GM11168 (cell line): ENCODE measurements at regions not wholly inside any gene's neighbourhood (a gene's known extent, or its start where the extent isn't known, plus 50 kb on each side); places are given as distances from the start of the nearest gene placed in this dataset.
"Not testable (repeated sequence)": the region's sequence is repeated elsewhere in the genome, so short reads cannot be mapped to it uniquely, and the experiment has no call there.

Source experiments
- in situ Hi-C: fragments of 300-500 bp; cut with MboI; formaldehyde crosslinking; loops from one replicate; pipeline ENCODE4 v1.12.0; 2022; ENCODE audit warnings: low sequenced_read_pairs; ENCODE audit not compliant: unreplicated experiment

DNA sequence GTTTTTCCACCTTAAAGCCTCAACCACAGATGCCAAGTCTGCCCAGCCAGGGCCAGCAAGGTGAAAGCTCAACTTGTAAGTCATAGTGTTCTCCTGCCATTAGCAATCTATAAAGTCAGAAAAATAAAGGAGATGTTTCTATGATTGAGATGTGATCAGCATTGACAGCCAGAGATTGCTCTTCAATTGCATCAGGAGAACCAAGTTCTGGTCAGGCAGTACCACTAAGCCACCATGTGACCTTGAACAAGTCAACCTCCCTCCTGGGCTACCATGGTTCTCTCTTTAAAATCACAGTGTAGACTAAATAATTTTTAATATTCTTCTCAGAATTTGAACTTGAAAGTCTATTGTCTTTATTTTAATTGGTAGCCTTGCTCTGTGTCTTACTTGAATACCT, 220.3 kb upstream of the HES1 start:
- in situ Hi-C loops = no loop called here

GRCh38 chr3:193917158-193917557, 218.8 kb upstream of the HES1 start:
- in situ Hi-C loops = no loop called here

DNA sequence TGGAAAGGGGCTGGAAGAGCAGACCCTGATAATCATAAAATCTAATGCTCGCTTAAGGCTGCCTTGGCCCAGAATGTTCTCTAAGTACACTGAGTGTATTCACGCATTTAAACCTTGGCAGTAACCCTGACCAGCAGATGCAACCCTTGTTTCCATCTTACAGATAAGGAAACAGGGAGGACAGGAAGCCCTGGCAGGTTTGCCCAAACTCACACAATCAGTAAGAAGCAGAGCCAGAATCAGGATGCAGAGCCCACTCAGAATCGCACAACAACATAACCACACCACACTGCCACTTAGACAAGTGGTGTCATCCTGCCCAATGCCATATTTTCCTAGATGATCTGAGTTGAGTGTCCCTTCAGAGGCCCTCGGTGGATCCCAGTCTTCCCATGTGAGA, 214.5 kb upstream of the HES1 start:
- in situ Hi-C loops = no loop called here

DNA sequence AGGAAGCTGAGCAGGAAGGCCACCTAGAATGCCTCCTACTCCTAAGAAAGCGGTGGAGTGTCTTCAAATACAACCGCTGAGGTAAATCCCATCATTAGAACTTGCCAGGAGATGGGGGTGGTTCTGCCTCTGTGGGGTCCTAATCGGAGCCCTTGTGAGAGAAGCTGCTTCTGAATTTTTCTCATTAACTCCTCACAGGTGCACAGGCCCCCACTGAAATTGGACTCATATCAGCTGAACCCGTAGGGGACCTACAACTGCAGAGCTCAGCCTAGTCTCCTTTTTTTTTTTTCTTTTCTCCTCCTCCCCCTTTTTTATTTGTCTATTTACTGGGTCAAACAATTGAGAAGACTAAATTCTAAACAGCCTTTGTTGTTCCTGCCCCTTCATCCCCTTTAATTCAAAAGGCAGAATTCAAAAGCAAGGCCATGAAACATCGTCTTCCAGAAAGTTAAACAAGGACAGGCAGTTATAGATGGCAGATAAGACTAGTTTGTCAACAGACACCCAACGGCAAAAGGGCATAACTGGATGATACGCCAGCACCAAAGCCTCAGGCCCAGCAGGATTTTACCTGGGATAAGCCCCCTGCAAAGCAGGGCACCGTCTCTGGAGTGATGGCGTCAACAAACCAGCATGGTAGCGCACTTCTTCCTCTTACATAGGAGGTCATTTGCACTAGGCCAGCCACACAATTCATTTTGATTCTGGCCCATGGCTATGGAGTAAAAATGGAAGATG, 213.7 kb upstream of the HES1 start:
- in situ Hi-C loops = no loop called here

DNA sequence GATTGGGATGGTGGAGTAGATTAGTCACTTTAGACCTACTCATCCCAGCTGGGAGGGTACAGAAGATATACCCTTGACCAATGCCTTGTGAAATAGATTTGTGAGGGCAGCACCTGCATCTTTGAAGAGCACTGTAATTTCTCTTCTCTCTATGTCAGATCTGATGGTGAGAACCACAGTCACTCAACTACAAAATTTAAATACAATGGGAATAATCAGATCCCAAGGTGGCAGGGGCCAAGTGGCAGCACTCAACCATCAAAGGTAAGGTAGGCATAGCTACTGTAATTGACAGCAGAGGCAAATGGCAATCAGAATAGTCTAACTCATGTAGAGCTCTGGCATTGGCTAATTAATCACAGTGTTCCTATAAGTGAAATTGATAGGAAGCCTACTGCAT, 212.0 kb upstream of the HES1 start:
- in situ Hi-C loops = not testable (repeated sequence)

- in situ Hi-C loops = not testable (repeated sequence)
Measured at GRCh38 chr3:193926071-193926470, 209.9 kb upstream of the HES1 start.

GRCh38 chr3:193927413-193928206, 208.3 kb upstream of the HES1 start:
- in situ Hi-C loops = not testable (repeated sequence)

- in situ Hi-C loops = no loop called here
Measured at GRCh38 chr3:193928354-193929209, 207.4 kb upstream of the HES1 start.

- in situ Hi-C loops = no loop called here
Measured at GRCh38 chr3:193929373-193929772, 206.6 kb upstream of the HES1 start.

DNA sequence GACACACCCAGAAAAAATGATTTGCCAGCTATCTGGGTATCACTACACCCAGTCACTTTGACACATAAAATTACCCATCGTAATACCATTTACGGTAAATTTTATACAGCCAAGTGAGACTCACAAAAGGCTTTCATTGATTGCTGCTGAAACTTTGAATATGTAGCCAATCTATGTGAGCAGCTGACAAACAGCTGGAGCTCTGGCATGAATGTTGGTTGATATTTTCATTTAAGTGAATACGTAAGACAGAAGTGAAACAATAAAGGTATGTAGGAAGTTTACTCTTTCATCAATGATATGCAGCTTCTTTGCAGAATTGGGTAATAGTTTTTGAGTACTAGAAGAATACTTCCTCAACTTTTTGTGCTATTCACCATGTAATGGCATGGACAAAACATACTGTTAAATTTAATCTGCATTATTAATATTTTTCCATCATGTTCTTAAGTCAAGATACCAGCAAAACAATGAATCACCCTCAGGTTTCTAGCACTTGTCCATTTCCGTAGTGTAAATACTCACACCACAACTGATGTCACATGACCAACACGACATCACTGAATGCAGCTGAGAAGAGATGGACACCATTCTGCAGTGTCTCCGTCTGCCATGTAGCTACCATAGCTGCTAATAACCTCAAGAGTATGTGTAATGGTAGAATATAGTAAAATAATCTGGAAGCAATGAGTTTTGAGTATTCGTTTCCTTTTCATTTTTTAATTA, 205.9 kb upstream of the HES1 start:
- in situ Hi-C loops = no loop called here

DNA sequence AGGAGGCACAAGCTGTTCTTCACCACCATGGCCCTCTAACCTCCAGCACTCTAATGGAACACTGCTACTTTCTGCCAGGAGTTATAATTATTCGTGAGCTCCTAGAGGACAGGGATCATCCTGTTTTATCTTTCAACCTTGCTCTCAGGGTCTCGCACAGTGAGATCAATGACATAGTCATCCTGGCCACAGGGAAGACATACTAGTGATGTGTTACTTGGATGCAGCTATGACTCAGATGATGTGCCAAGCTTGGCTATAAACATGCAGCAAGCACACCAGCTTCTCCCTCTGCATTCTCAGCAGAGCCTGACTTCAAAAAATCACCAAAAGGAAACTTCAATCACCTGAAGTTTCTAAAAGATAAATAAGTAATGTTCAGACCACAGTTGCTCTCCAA, 203.8 kb upstream of the HES1 start:
- in situ Hi-C loops = no loop called here

DNA sequence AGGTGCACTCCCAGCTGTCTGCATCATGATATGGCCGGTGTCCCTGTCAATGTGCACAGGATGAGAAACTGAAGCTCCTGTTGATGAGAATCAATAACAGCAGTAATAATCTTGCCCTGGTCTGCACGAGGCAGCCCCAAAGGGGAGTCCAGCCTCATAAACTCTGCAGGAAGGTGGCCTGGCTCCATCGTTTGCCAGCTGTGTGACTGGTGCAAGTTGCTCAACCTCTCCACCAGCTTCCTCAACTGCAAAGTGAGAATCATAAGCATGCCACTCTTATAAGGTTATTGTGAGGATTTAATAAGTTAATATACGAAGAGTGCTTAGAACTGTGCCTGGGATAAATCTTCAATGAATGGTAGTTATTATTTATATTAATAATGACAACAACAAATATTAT, 203.4 kb upstream of the HES1 start:
- in situ Hi-C loops = no loop called here

- in situ Hi-C loops = no loop called here
Measured at GRCh38 chr3:193933451-193933850, 202.5 kb upstream of the HES1 start.

GRCh38 chr3:193935916-193936315, 200.0 kb upstream of the HES1 start:
- in situ Hi-C loops = no loop called here

DNA sequence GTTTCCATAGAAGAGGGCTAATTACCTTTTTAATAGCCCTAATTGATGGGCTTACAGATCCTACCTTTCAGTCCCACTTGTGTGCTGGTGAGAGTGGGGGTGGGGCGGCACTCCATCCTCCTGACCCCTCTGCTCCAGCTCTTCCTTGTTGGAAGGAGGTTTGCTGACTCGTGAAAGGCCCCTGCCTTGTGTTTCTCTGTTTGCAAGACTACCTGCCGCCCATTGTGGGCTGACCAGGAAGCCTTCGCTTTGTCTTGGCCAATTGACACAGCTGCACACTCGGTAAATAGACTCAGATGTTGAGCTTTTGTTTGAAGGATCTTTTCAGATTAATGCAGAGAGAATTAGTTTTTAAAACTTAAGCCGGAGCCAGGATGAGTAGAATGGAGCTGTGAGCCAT, 197.3 kb upstream of the HES1 start:
- in situ Hi-C loops = no loop called here

DNA sequence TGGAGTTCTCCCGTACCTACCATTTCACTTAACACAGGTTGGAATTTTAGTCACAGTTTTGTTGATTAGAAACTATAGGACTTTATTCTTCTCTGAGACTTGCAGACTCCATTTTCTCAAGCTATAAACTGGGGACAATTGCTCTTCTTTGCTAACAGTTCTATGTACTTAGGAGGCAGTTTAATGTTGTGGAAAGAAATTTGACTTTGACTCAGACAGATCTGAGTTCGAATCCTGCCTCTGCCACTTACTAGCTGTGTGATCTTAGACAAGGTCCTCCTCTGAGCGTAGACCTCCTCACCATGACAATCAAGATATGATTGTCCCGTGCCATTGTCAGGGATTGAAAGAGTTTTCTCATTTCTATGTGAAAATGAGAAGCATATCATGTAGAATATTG, 196.4 kb upstream of the HES1 start:
- in situ Hi-C loops = no loop called here

GRCh38 chr3:193940526-193940925, 195.4 kb upstream of the HES1 start:
- in situ Hi-C loops = no loop called here

DNA sequence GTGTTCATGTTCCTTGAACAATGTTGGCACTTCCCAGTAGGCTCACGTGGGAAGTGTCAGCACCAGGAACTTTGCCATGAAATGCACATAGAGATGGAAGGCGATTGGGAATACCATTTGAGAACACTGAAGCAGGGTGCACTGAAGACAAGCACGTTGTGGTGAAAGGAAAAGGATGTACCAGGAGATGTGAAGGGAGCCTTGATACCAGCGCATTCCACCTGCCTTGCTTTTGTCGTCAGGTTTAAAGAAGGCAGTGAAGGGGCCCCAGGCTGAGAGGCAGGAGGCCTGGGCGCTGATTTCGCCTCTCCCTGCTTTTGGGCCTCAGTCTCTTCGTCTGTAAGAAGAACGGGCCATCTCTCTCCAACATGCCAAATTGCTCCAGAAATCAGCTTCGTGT, 194.5 kb upstream of the HES1 start:
- in situ Hi-C loops = no loop called here

- in situ Hi-C loops = no loop called here
Measured at GRCh38 chr3:193942516-193943055, 193.4 kb upstream of the HES1 start.

- in situ Hi-C loops = no loop called here
Measured at GRCh38 chr3:193943200-193943599, 192.7 kb upstream of the HES1 start.
